ENCODE measurements at regions not wholly inside any gene's neighbourhood (a gene's known extent, or its start where the extent isn't known, plus 50 kb on each side); places are given as distances from the start of the nearest gene placed in this dataset.
"Not testable (repeated sequence)": the region's sequence is repeated elsewhere in the genome, so short reads cannot be mapped to it uniquely, and the experiment has no call there.

DNA sequence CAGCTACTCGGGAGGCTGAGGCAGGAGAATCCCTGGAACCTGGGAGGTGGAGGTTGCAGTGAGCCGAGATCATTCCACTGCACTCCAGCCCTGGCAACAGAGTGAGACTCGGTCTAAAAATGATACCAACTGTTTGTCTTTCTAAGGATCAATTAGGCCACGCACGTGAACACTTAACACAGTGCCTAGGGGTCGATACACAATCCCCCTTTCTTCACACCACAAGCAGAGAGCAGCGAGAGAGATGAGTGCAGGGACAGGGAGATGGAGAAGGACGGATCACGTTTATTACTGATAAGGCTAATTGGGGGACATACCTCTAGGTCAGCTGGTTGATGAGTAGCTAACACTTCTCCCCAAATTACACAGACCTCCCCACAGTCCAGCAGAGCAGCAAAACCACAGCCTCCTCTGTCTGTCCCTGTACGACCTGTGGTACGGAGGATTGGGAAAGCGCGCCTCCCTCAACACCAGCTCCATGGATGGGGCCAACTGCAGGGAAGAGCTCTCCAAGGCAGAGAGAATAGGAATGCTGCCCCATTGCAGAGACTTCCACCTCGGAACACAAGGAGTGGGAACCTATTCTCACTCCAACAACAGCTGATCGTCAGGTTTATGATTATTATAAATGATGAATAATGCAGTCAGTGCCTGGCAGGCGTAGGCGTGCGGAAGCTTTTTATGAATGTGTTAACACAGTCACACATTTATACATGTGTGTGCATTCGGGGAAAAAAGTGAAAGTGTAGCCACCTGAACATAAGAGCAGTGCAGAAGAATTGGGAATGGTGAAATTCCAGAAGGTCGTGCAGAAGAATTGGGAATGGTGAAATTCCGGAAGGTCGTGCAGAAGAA lies 155.1 kb downstream of the C16orf95 start:
- 48% methylated on average over 22 of the region's 22 CpGs for WGBS (ENCODE audit: missing lambda C conversion rate)
- POLR2A ChIA-PET, result no interaction called here
- H3K9me3 ChIP-seq, result no peaks in the 10 kb centered on the region
- H3K4me3 ChIP-seq, result no peak overlapping the region
- TF ChIP-seq REST (IDR thresholded peaks at IDR 0.05) (no peak), JUNB (IDR thresholded peaks at IDR 0.05) (no peak), ESRRA (IDR thresholded peaks at IDR 0.05; ENCODE audit: borderline replicate concordance, low read length) (no peak), FOSB (CRISPR knock-in tag; IDR thresholded peaks at IDR 0.05) (no peak), MYC (IDR thresholded peaks at IDR 0.05; ENCODE audit: borderline replicate concordance, low read length) (no peak), EP300 (IDR thresholded peaks at IDR 0.05) (no peak), RFX5 (IDR thresholded peaks at IDR 0.05) (no peak), ZNF302 (CRISPR knock-in tag; IDR thresholded peaks at IDR 0.05) (no peak), SREBF2 (IDR thresholded peaks at IDR 0.05) (no peak), CHD4 (IDR thresholded peaks at IDR 0.05; ENCODE audit: borderline replicate concordance) (no peak), CHD2 (IDR thresholded peaks at IDR 0.05; ENCODE audit: low read length, partially characterized antibody) (no peak), TP53 (CRISPR knock-in tag; IDR thresholded peaks at IDR 0.05) (no peak), ZSCAN20 (CRISPR knock-in tag; IDR thresholded peaks at IDR 0.05) (no peak), CBX2 (IDR thresholded peaks at IDR 0.05; ENCODE audit: borderline replicate concordance, low read depth) (no peak)
- TF ChIP-seq, protein P1, sequence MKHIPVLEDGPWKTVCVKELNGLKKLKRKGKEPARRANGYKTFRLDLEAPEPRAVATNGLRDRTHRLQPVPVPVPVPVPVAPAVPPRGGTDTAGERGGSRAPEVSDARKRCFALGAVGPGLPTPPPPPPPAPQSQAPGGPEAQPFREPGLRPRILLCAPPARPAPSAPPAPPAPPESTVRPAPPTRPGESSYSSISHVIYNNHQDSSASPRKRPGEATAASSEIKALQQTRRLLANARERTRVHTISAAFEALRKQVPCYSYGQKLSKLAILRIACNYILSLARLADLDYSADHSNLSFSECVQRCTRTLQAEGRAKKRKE (CRISPR knock-in tag; IDR thresholded peaks at IDR 0.05; ENCODE audit: low read depth), result no peak
- TF ChIP-seq, protein P2, sequence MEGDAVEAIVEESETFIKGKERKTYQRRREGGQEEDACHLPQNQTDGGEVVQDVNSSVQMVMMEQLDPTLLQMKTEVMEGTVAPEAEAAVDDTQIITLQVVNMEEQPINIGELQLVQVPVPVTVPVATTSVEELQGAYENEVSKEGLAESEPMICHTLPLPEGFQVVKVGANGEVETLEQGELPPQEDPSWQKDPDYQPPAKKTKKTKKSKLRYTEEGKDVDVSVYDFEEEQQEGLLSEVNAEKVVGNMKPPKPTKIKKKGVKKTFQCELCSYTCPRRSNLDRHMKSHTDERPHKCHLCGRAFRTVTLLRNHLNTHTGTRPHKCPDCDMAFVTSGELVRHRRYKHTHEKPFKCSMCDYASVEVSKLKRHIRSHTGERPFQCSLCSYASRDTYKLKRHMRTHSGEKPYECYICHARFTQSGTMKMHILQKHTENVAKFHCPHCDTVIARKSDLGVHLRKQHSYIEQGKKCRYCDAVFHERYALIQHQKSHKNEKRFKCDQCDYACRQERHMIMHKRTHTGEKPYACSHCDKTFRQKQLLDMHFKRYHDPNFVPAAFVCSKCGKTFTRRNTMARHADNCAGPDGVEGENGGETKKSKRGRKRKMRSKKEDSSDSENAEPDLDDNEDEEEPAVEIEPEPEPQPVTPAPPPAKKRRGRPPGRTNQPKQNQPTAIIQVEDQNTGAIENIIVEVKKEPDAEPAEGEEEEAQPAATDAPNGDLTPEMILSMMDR (IDR thresholded peaks at IDR 0.05), result no peak
- TF ChIP-seq, protein P3, sequence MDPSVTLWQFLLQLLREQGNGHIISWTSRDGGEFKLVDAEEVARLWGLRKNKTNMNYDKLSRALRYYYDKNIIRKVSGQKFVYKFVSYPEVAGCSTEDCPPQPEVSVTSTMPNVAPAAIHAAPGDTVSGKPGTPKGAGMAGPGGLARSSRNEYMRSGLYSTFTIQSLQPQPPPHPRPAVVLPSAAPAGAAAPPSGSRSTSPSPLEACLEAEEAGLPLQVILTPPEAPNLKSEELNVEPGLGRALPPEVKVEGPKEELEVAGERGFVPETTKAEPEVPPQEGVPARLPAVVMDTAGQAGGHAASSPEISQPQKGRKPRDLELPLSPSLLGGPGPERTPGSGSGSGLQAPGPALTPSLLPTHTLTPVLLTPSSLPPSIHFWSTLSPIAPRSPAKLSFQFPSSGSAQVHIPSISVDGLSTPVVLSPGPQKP (IDR thresholded peaks at IDR 0.05; ENCODE audit: low read depth, low read length), result no peak
- CTCF ChIA-PET, result interaction anchor here (0.7 to 1.4 kb wide), 5 partner anchors 12 to 115 kb away, joined by 3 to 4 read pairs (median 3); no protein-coding TSS in a partner anchor
- no peak for DNase-seq (ENCODE audit: low read depth in 1 of 2, low spot score in 1 of 2)
- no peaks in the 10 kb centered on the region for H3K4me1 ChIP-seq
- H3K27ac ChIP-seq, result no peak overlapping the region
- FAIRE-seq, result no peak
- H3K4me2 ChIP-seq, result no peak overlapping the region
- no peak for ATAC-seq

DNA sequence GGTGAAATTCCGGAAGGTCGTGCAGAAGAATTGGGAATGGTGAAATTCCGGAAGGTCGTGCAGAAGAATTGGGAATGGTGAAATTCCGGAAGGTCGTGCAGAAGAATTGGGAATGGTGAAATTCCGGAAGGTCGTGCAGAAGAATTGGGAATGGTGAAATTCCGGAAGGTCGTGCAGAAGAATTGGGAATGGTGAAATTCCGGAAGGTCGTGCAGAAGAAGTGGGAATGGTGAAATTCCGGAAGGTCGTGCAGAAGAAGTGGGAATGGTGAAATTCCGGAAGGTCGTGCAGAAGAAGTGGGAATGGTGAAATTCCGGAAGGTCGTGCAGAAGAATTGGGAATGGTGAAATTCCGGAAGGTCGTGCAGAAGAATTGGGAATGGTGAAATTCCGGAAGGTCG lies 154.4 kb downstream of the C16orf95 start:
- ATAC-seq; H3K4me2 ChIP-seq; H3K4me1 ChIP-seq; DNase-seq (ENCODE audit: low read depth in 1 of 2, low spot score in 1 of 2); H3K4me3 ChIP-seq; H3K27ac ChIP-seq; FAIRE-seq; POLR2A ChIA-PET; H3K9me3 ChIP-seq: not testable (repeated sequence)
- CTCF ChIA-PET, result interaction anchor here (0.7 to 1.2 kb wide), 2 partner anchors 26 to 115 kb away, joined by 3 read pairs; no protein-coding TSS in a partner anchor
- 73% methylated on average over 19 of the region's 22 CpGs for WGBS (ENCODE audit: missing lambda C conversion rate)

Data from A549 (cell line).